Stomach (tissue), 8 donors: ENCODE measurements at regions not wholly inside any gene's neighbourhood (a gene's known extent, or its start where the extent isn't known, plus 50 kb on each side); places are given as distances from the start of the nearest gene placed in this dataset.
"Not testable (repeated sequence)": the region's sequence is repeated elsewhere in the genome, so short reads cannot be mapped to it uniquely, and the experiment has no call there.

ENCODE experiments used
- DNase-seq, 2 donors: peaks; one replicate each; pipeline versions ENCODE4 v3.0.0 to v3.0.0-alpha.2; 2013 to 2019
- H3K27ac ChIP-seq, 5 donors: fragments of 200-600 bp in 4 of 5; sonication (generic) in 4 of 5; one replicate each; pipeline ENCODE4 v1.5.1; 2013 to 2019; ENCODE audit warnings: mild to moderate bottlenecking in 1 of 5, moderate library complexity in 1 of 5
- H3K27me3 ChIP-seq, 3 donors: fragments of 200-600 bp; sonication (generic); one replicate each; pipeline ENCODE4 v1.5.1; 2017 to 2019; ENCODE audit warnings: mixed run types in 1 of 3
- H3K36me3 ChIP-seq, 4 donors: fragments of 200-600 bp; sonication (generic); 1 replicate in 3 of 4; 2 replicates in 1 of 4; pipeline ENCODE4 v1.5.1; 2016 to 2019
- H3K4me1 ChIP-seq, 4 donors: fragments of 200-600 bp; sonication (generic); one replicate each; pipeline ENCODE4 v1.5.1; 2016 to 2019
- H3K4me3 ChIP-seq, 4 donors: fragments of 200-600 bp; sonication (generic) in 3 of 4; one replicate each; pipeline ENCODE4 v1.5.1; 2016 to 2019; ENCODE audit warnings: mild to moderate bottlenecking in 1 of 4
- H3K9me3 ChIP-seq, 4 donors: fragments of 200-600 bp; sonication (generic); one replicate each; pipeline ENCODE4 v1.5.1; 2016 to 2019
- EP300 ChIP-seq: sonication (generic); formaldehyde crosslinking; IDR thresholded peaks from one replicate; pipeline ENCODE4 v1.6.1; 2017; ENCODE audit warnings: antibody characterized with exemption
- POLR2A ChIP-seq, 4 donors: fragments of 450-650 bp; IDR thresholded peaks; one replicate each; pipeline ENCODE4 v1.6.1; 2016; ENCODE audit warnings: antibody characterized with exemption in 4 of 4, control low read depth in 2 of 4, mild to moderate bottlenecking in 1 of 4, moderate library complexity in 1 of 4
- POLR2AphosphoS5 ChIP-seq, 3 donors: sonication (generic); formaldehyde crosslinking; IDR thresholded peaks; one replicate each; pipeline ENCODE4 v1.6.1; 2016; ENCODE audit warnings: antibody characterized with exemption in 3 of 3
- WGBS, 5 donors: extraction: QIAGEN DNeasy Blood & Tissue Kit in 3 of 5; methylation state at CpG; one replicate each; pipeline versions ENCODE4 v1.1.5 to v1.1.7; 2013 to 2018; 5-methylcytosine and 5-hydroxymethylcytosine counted together
- intact Hi-C: fragments of 100-400 bp; cut with DNase I; formaldehyde crosslinking; loops from one replicate; pipeline ENCODE4 v1.15.1; 2023; ENCODE audit warnings: low total_unique reads
- TF ChIP-seq, protein P1 (sequence below), 7 experiments: fragments of 450-650 bp in 4 of 7; fragments of 200-600 bp in 3 of 7; sonication (generic) in 3 of 7; IDR thresholded peaks; one replicate each; pipeline ENCODE4 v1.5.1; 2016 to 2019; ENCODE audit warnings: antibody characterized with exemption in 7 of 7, control low read depth in 2 of 7, mild to moderate bottlenecking in 1 of 7
- donor health status: healthy with polysubstance abuse.
- donor health status: Bipolar disorder and iron deficiency.
- donor health status: healthy.

DNA sequence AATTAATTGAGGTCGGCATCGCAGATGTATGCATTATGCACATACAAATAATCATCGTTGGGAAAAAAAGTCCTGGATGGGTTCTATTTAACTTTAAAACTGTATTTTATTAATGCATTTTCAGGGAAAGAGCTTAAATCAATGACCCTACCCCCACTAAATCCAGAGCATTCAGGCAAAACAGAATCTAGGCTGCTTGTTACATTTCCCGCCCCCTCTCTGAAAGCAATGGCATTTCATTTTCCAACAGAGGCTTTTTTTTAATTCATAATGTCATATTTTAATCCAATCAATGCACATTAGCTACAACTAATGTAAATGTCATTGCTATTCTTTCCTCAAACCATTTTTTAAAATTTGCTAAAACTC, 117.4 kb upstream of the GRIA1 start:
- Histone ChIP-seq H3K27me3 (no peaks in the 10 kb centered on the region), H3K27ac (no peak overlapping the region), H3K9me3 (no peaks in the 10 kb centered on the region), H3K4me1 (no peaks in the 10 kb centered on the region), H3K36me3 (no peaks in the 10 kb centered on the region), H3K4me3 (no peak overlapping the region)
- intact Hi-C loops = no loop called here
- DNase-seq = no peak
- TF ChIP-seq POLR2AphosphoS5 (IDR thresholded peaks at IDR 0.05) (no peak), POLR2A (IDR thresholded peaks at IDR 0.05) (no peak), EP300 (no peak)
- TF ChIP-seq, protein P1, sequence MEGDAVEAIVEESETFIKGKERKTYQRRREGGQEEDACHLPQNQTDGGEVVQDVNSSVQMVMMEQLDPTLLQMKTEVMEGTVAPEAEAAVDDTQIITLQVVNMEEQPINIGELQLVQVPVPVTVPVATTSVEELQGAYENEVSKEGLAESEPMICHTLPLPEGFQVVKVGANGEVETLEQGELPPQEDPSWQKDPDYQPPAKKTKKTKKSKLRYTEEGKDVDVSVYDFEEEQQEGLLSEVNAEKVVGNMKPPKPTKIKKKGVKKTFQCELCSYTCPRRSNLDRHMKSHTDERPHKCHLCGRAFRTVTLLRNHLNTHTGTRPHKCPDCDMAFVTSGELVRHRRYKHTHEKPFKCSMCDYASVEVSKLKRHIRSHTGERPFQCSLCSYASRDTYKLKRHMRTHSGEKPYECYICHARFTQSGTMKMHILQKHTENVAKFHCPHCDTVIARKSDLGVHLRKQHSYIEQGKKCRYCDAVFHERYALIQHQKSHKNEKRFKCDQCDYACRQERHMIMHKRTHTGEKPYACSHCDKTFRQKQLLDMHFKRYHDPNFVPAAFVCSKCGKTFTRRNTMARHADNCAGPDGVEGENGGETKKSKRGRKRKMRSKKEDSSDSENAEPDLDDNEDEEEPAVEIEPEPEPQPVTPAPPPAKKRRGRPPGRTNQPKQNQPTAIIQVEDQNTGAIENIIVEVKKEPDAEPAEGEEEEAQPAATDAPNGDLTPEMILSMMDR (IDR thresholded peaks at IDR 0.05) = no peak
- 48 to 71% (median 58%) methylated on average over 4 of the region's 4 CpGs for WGBS, 5 donors

DNA sequence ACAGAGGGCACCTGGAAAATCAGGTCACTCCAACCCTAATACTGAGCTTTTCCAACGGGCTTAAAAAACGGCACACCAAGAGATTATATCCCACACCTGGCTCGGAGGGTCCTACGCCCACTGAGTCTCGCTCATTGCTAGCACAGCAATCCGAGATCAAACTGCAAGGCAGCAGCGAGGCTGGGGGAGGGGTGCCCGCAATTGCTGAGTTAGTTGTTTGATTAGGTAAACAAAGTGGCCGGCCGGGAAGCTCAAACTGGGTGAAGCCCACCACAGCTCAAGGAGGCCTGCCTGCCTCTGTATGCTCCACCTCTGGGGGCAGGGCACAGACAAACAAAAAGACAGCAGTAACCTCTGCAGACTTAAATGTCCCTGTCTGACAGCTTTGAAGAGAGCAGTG, 108.8 kb upstream of the GRIA1 start:
- H3K9me3 ChIP-seq = peaks cover 0 to 11% (median 6%) of the 10 kb centered on the region in 4 donors
- H3K27me3 ChIP-seq, intact Hi-C loops, H3K4me3 ChIP-seq, H3K27ac ChIP-seq, DNase-seq, H3K36me3 ChIP-seq, H3K4me1 ChIP-seq: not testable (repeated sequence)
- WGBS, 5 donors = 76 to 93% (median 89%) methylated on average over 8 to 10 of the region's 10 CpGs

DNA sequence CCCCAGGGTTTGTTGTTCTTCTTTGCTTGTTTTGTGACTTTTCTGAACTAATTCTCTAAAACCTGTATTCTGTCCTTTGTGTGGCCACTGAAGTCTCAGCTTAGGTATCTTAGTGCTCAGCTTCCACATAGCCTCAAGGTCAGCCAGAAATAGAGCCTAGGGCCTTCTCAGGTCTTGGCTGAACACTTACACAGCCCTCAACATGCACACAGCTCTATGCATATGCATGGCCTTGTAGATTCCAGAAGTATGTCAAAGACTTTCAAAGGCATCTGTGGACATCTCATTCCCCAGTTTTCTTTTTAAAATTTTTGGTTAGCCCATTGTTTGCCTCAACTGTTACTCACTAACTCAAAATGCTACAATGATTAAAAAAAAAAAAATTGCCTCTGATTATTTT, 99.9 kb upstream of the GRIA1 start:
- no peak overlapping the region for H3K4me3 ChIP-seq
- H3K4me1 ChIP-seq = no peaks in the 10 kb centered on the region
- TF ChIP-seq POLR2A (IDR thresholded peaks at IDR 0.05) (no peak), POLR2AphosphoS5 (IDR thresholded peaks at IDR 0.05) (no peak), EP300 (no peak)
- TF ChIP-seq, protein P1 (IDR thresholded peaks at IDR 0.05) = no peak
- DNase-seq = no peak
- H3K9me3 ChIP-seq = no peaks in the 10 kb centered on the region
- H3K27me3 ChIP-seq = no peaks in the 10 kb centered on the region
- intact Hi-C loops = no loop called here
- no peak overlapping the region for H3K27ac ChIP-seq
- H3K36me3 ChIP-seq = no peaks in the 10 kb centered on the region

DNA sequence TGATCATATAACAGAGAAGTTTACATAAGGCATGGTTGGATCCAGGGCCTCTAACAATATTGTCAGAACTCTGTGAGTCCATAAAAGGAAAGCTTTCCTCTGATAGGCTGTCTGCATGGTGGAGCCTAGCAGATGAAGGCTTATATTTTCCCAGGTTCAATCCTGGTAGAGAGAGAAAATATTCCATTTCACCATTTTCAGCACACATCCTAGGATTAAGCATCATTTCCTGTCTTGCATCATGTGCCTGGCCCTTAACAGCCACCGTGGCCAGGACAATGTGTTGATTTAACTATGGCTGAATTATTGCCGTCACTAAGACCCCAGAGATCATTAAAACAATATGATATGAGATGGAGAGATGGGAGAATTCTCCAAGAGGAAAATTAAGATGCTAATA, 90.9 kb upstream of the GRIA1 start:
- H3K4me3 ChIP-seq = no peak overlapping the region
- no peak overlapping the region for H3K27ac ChIP-seq
- no peaks in the 10 kb centered on the region for H3K4me1 ChIP-seq
- 37 to 49% (median 46%) methylated on average over 2 of the region's 2 CpGs for WGBS, 5 donors
- no peaks in the 10 kb centered on the region for H3K27me3 ChIP-seq
- H3K36me3 ChIP-seq = no peaks in the 10 kb centered on the region
- H3K9me3 ChIP-seq = no peaks in the 10 kb centered on the region
- intact Hi-C loops = no loop called here
- TF ChIP-seq, protein P1 (IDR thresholded peaks at IDR 0.05) = no peak
- no peak for DNase-seq

DNA sequence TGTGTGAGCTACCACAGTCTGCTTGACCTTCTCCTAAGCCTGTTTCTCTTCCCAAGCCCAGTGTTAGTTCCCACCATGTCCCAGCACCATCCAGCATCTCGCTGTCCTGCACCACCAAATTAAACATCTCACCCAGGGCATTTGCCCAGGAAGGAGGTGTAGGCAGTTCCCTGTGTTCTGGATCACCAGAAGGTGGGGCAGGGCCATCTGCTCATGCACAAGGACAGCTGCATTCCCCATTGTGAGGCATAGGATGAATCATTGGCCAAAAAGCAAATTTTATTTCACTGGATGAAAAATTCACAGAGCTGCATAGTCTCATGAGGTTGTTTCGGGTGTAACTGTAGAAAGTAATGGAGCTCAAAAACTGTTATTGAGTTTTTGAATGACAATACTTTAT, 89.5 kb upstream of the GRIA1 start:
- 64 to 77% (median 74%) methylated on average over 2 of the region's 2 CpGs for WGBS, 5 donors
- intact Hi-C loops = no loop called here
- H3K27me3 ChIP-seq = no peaks in the 10 kb centered on the region

More for the DNA sequence above, 89.5 kb upstream of the GRIA1 start:
- Histone ChIP-seq H3K4me3 (no peak overlapping the region), H3K27ac (no peak overlapping the region), H3K4me1 (no peaks in the 10 kb centered on the region), H3K36me3 (no peaks in the 10 kb centered on the region), H3K9me3 (no peaks in the 10 kb centered on the region)
- TF ChIP-seq, protein P1 (IDR thresholded peaks at IDR 0.05) = no peak
- TF ChIP-seq POLR2AphosphoS5 (IDR thresholded peaks at IDR 0.05) (no peak), POLR2A (IDR thresholded peaks at IDR 0.05) (no peak), EP300 (no peak)
- DNase-seq = no peak
